H1 (cell line): ENCODE measurements at regions not wholly inside any gene's neighbourhood (a gene's known extent, or its start where the extent isn't known, plus 50 kb on each side); places are given as distances from the start of the nearest gene placed in this dataset.

Experiments
- CTCF ChIA-PET: fragments of 300-600 bp; sonication (Branson Sonifier 250); formaldehyde crosslinking; loops from one replicate; lab custom pipeline; 2021; ENCODE audit not compliant: partially characterized antibody; lab: Charles Lee
- POLR2A ChIA-PET: fragments of 300-600 bp; sonication (Branson Sonifier 250); formaldehyde crosslinking; loops from one replicate; lab custom pipeline; 2021; ENCODE audit warnings: inconsistent platforms; ENCODE audit not compliant: partially characterized antibody; lab: Charles Lee
- DNase-seq, 2 experiments: peaks; one replicate each; pipeline versions ENCODE4 v3.0.0 to v3.0.0-alpha.2; 2010 to 2022; ENCODE audit warnings: low spot score in 2 of 2, low read depth in 1 of 2, mixed read lengths in 1 of 2
- FAIRE-seq: peaks from 2 replicates; lab custom pipeline; 2011; peaks lifted over from hg19 to GRCh38; lab: Jason Lieb, UNC
- H2AFZ ChIP-seq: 2 replicates; pipeline ENCODE4 v1.8.1; 2012; ENCODE audit warnings: low read length, inconsistent platforms
- H2AK5ac ChIP-seq: 2 replicates; pipeline ENCODE4 v1.6.1; 2013; ENCODE audit warnings: low read depth, low read length
- H2BK120ac ChIP-seq: replicated peaks from 2 replicates; pipeline ENCODE3; 2013; ENCODE audit warnings: low read depth, low read length, inconsistent platforms
- H2BK12ac ChIP-seq: 2 replicates; pipeline ENCODE4 v1.6.1; 2013; ENCODE audit warnings: low read depth, low read length
- H2BK15ac ChIP-seq: 2 replicates; pipeline ENCODE4 v1.6.1; 2013; ENCODE audit warnings: low read length
- H2BK20ac ChIP-seq: 2 replicates; pipeline ENCODE4 v1.6.1; 2013; ENCODE audit warnings: low read length
- H2BK5ac ChIP-seq: 2 replicates; pipeline ENCODE4 v1.6.1; 2013; ENCODE audit warnings: low read depth, low read length
- H3K14ac ChIP-seq: 2 replicates; pipeline ENCODE4 v1.6.1; 2013; ENCODE audit warnings: inconsistent platforms; ENCODE audit not compliant: insufficient read length
- H3K18ac ChIP-seq: 2 replicates; pipeline ENCODE4 v1.6.1; 2013; ENCODE audit warnings: low read length; ENCODE audit errors: extremely low read depth
- H3K23ac ChIP-seq: 2 replicates; pipeline ENCODE4 v1.6.1; 2013; ENCODE audit warnings: inconsistent platforms; ENCODE audit not compliant: insufficient read length
- H3K23me2 ChIP-seq: 2 replicates; pipeline ENCODE4 v1.6.1; 2013; ENCODE audit warnings: low read depth, low read length
- H3K27ac ChIP-seq: 2 replicates; pipeline ENCODE4 v1.6.1; 2011; ENCODE audit warnings: low read depth, low read length, inconsistent platforms
- H3K27me3 ChIP-seq, 4 experiments: replicated peaks in 1 of 4; 1 replicate in 1 of 4; 2 replicates in 3 of 4; pipeline versions ENCODE4 v1.6.1 to v1.8.1; 2011 to 2013; ENCODE audit warnings: low read length in 3 of 4, mild to moderate bottlenecking in 3 of 4, inconsistent platforms in 2 of 4, mixed read lengths in 2 of 4, moderate library complexity in 1 of 4; ENCODE audit not compliant: control insufficient read depth in 3 of 4, insufficient read depth in 3 of 4; ENCODE audit errors: extremely low read depth in 1 of 4
- H3K36me3 ChIP-seq, 4 experiments: 2 replicates each; pipeline versions ENCODE4 v1.6.1 to v1.8.1; 2011 to 2013; ENCODE audit warnings: mild to moderate bottlenecking in 4 of 4, low read length in 3 of 4, moderate library complexity in 2 of 4, control low read depth in 1 of 4, inconsistent platforms in 1 of 4; ENCODE audit not compliant: insufficient read depth in 4 of 4, control insufficient read depth in 2 of 4
- H3K4ac ChIP-seq: replicated peaks from 2 replicates; pipeline ENCODE3; 2013; ENCODE audit warnings: low read length, low read depth, mixed read lengths, inconsistent platforms; ENCODE audit not compliant: insufficient read length
- H3K4me1 ChIP-seq, 4 experiments: replicated peaks in 1 of 4; 1 replicate in 1 of 4; 2 replicates in 3 of 4; pipeline versions ENCODE4 v1.6.1 to v1.8.1; 2011 to 2013; ENCODE audit warnings: low read length in 3 of 4, inconsistent platforms in 2 of 4, mixed read lengths in 1 of 4; ENCODE audit not compliant: insufficient read depth in 4 of 4, control insufficient read depth in 3 of 4
- H3K4me2 ChIP-seq, 2 experiments: 2 replicates each; pipeline versions ENCODE4 v1.6.1 to v1.8.1; 2011 to 2013; ENCODE audit warnings: low read depth in 2 of 2, low read length in 2 of 2, control low read depth in 1 of 2, inconsistent platforms in 1 of 2, mild to moderate bottlenecking in 1 of 2; ENCODE audit not compliant: insufficient read depth in 1 of 2
- H3K4me3 ChIP-seq, 4 experiments: fragments of 200-600, 300-600 bp in 1 of 4; sonication (generic), shearing (Covaris generic), sonication (Bioruptor Twin) in 1 of 4; 2 replicates each; pipeline versions ENCODE4 v1.5.1 to v1.8.1; 2011 to 2016; ENCODE audit warnings: low read length in 4 of 4, low read depth in 3 of 4, control low read depth in 2 of 4, inconsistent platforms in 2 of 4, mild to moderate bottlenecking in 2 of 4, mixed read lengths in 1 of 4, moderate library complexity in 1 of 4; ENCODE audit not compliant: insufficient read depth in 2 of 4; ENCODE audit errors: extremely low read depth in 1 of 4
- H3K56ac ChIP-seq: replicated peaks from 2 replicates; pipeline ENCODE3; 2013; ENCODE audit warnings: low read depth, mild to moderate bottlenecking, mixed read lengths, low read length, inconsistent platforms; ENCODE audit not compliant: insufficient read length
- H3K79me1 ChIP-seq: 2 replicates; pipeline ENCODE4 v1.6.1; 2013; ENCODE audit warnings: low read depth, low read length, control low read depth
- H3K79me2 ChIP-seq, 2 experiments: 2 replicates each; pipeline versions ENCODE4 v1.6.1 to v1.8.1; 2012 to 2013; ENCODE audit warnings: low read length in 2 of 2, mild to moderate bottlenecking in 2 of 2, inconsistent platforms in 1 of 2; ENCODE audit not compliant: insufficient read depth in 2 of 2, control insufficient read depth in 1 of 2
- H3K9ac ChIP-seq, 4 experiments: replicated peaks in 1 of 4; 1 replicate in 1 of 4; 2 replicates in 3 of 4; pipeline versions ENCODE4 v1.6.1 to v1.8.1; 2011 to 2013; ENCODE audit warnings: low read depth in 3 of 4, low read length in 3 of 4, control low read depth in 2 of 4, mild to moderate bottlenecking in 2 of 4, moderate library complexity in 2 of 4, inconsistent platforms in 1 of 4; ENCODE audit errors: extremely low read depth in 1 of 4
- H3K9me3 ChIP-seq, 2 experiments: 2 replicates each; pipeline versions ENCODE4 v1.6.1 to v1.8.1; 2012 to 2013; ENCODE audit warnings: mild to moderate bottlenecking in 2 of 2, moderate library complexity in 2 of 2, control low read depth in 1 of 2, inconsistent platforms in 1 of 2, low read depth in 1 of 2, low read length in 1 of 2, mixed read lengths in 1 of 2; ENCODE audit not compliant: insufficient read depth in 2 of 2
- H4K20me1 ChIP-seq, 2 experiments: replicated peaks in 1 of 2; 2 replicates each; pipeline versions ENCODE3 to v1.8.1; 2011 to 2013; ENCODE audit warnings: inconsistent platforms in 2 of 2, low read length in 2 of 2, mild to moderate bottlenecking in 1 of 2; ENCODE audit not compliant: insufficient read depth in 2 of 2, control insufficient read depth in 1 of 2
- H4K5ac ChIP-seq: 2 replicates; pipeline ENCODE4 v1.6.1; 2013; ENCODE audit warnings: low read length, low read depth, mixed read lengths, inconsistent platforms; ENCODE audit not compliant: insufficient read length
- H4K8ac ChIP-seq: 2 replicates; pipeline ENCODE4 v1.8.0; 2013; ENCODE audit warnings: mild to moderate bottlenecking, moderate library complexity, low read length, inconsistent platforms; ENCODE audit not compliant: insufficient read depth; ENCODE audit errors: extremely low read depth
- H4K91ac ChIP-seq: replicated peaks from 2 replicates; pipeline ENCODE3; 2013; ENCODE audit warnings: low read length, mixed read lengths, inconsistent platforms; ENCODE audit not compliant: insufficient read length
- ASH2L ChIP-seq: fragments of 200-600, 300-600 bp; sonication (generic); IDR thresholded peaks from one replicate; pipeline ENCODE4 v1.7.1; 2017; ENCODE audit warnings: low read length
- BACH1 ChIP-seq: IDR thresholded peaks from 2 replicates; pipeline ENCODE4 v1.6.1; 2012; ENCODE audit warnings: low read length, improper control_type of control experiment
- BRCA1 ChIP-seq: IDR thresholded peaks from 2 replicates; pipeline ENCODE4 v1.6.1; 2012; ENCODE audit warnings: low read depth, low read length, improper control_type of control experiment
- CHD1 ChIP-seq: IDR thresholded peaks from 2 replicates; pipeline ENCODE4 v1.6.1; 2012; ENCODE audit warnings: low read depth, low read length, improper control_type of control experiment
- FOSL1 ChIP-seq: IDR thresholded peaks from 2 replicates; pipeline ENCODE4 v1.6.1; 2011; ENCODE audit warnings: mild to moderate bottlenecking, low read depth, low read length, moderate library complexity; ENCODE audit not compliant: insufficient read depth
- JUN ChIP-seq: IDR thresholded peaks from 2 replicates; pipeline ENCODE4 v1.6.1; 2011; ENCODE audit warnings: low read depth, mild to moderate bottlenecking, improper control_type of control experiment, low read length
- PHF8 ChIP-seq: fragments of 200-600 bp; sonication (generic); conservative IDR thresholded peaks from 2 replicates; pipeline ENCODE4 v1.7.1; 2012; ENCODE audit warnings: low read depth, mild to moderate bottlenecking, inconsistent platforms, low read length, moderate library complexity
- SAP30 ChIP-seq: fragments of 300-600 bp; sonication (generic); IDR thresholded peaks from 2 replicates; pipeline ENCODE4 v1.7.1; 2012; ENCODE audit warnings: low read length, moderate library complexity, mild to moderate bottlenecking, inconsistent platforms; ENCODE audit not compliant: insufficient read depth, insufficient replicate concordance
- SIN3A ChIP-seq, 2 experiments: IDR thresholded peaks in 1 of 2; conservative IDR thresholded peaks in 1 of 2; 2 replicates each; pipeline ENCODE4 v1.6.1; 2011 to 2012; ENCODE audit warnings: low read length in 2 of 2, improper control_type of control experiment in 1 of 2, low read depth in 1 of 2, mild to moderate bottlenecking in 1 of 2
- SP1 ChIP-seq: IDR thresholded peaks from 2 replicates; pipeline ENCODE4 v1.6.1; 2011; ENCODE audit warnings: low read depth, low read length
- SP2 ChIP-seq: IDR thresholded peaks from 2 replicates; pipeline ENCODE4 v1.6.1; 2012; ENCODE audit warnings: mild to moderate bottlenecking, low read length, inconsistent platforms
- TCF12 ChIP-seq: IDR thresholded peaks from 2 replicates; pipeline ENCODE4 v1.6.1; 2011; ENCODE audit warnings: low read depth, mild to moderate bottlenecking, low read length
- YY1 ChIP-seq: IDR thresholded peaks from 2 replicates; pipeline ENCODE4 v1.6.1; 2011; ENCODE audit warnings: low read depth, mild to moderate bottlenecking, low read length
- ZNF274 ChIP-seq: IDR thresholded peaks from 2 replicates; pipeline ENCODE4 v1.7.0; 2012; ENCODE audit warnings: low read length, borderline replicate concordance; ENCODE audit errors: extremely low read depth
- WGBS, 2 experiments: shearing (Covaris generic) in 1 of 2; methylation state at CpG; one replicate each; pipeline versions ENCODE4 v1.1.6 to v1.1.7; 2013 to 2015; ENCODE audit warnings: low lambda C conversion rate in 2 of 2, mixed read lengths in 2 of 2, inconsistent platforms in 1 of 2, low coverage in 1 of 2, missing lambda C conversion rate in 1 of 2; ENCODE audit not compliant: insufficient replicate concordance in 2 of 2, insufficient coverage in 1 of 2, insufficient read length in 1 of 2; ENCODE audit errors: extremely low coverage in 1 of 2, missing lambda C conversion rate in 1 of 2; 5-methylcytosine and 5-hydroxymethylcytosine counted together

DNA sequence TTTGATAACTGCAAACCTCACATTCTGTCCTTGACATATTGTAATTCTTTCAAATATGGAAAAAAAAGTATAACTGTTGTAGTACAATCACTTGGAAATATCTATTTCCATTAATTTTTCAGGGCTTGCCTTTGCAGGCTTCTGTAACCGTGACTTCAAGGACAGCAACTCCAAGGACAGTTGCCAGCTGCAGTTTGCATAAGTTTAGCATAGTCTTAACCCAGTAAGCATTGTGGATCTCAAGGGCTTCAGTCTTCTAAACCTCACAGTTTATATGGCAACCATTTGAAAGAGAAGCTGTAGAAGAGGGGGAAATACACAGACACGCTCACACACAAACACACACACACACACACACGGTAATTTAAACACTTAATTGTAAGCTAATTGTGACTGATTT, 112.8 kb upstream of the GPR149 start:
- no peaks in the 10 kb centered on the region for H3K79me1 ChIP-seq
- no peak overlapping the region for H4K5ac ChIP-seq
- H2AK5ac ChIP-seq, result no peak overlapping the region
- no peak overlapping the region for H3K4me2 ChIP-seq
- H3K18ac ChIP-seq, result no peak overlapping the region
- DNase-seq (no peak), FAIRE-seq (no peak)
- no peak for TF ChIP-seq CHD1
- TF ChIP-seq YY1, result no peak
- no peak for TF ChIP-seq BRCA1
- TF ChIP-seq ASH2L, result no peak
- no peak for TF ChIP-seq FOSL1
- TF ChIP-seq JUN, result no peak
- TF ChIP-seq SP2, result no peak
- no peak for TF ChIP-seq SIN3A (conservative IDR thresholded peaks at IDR 0.05 in 1 of 2, IDR thresholded peaks at IDR 0.05 in 1 of 2; ENCODE audit: low read depth in 1 of 2, low read length in 2 of 2)
- TF ChIP-seq PHF8, result no peak
- no peak for TF ChIP-seq BACH1
- TF ChIP-seq SAP30, result no peak
- no peak for TF ChIP-seq TCF12
- no peak for TF ChIP-seq ZNF274
- TF ChIP-seq SP1, result no peak
- no peak overlapping the region for H3K9ac ChIP-seq
- no peaks in the 10 kb centered on the region for H3K79me2 ChIP-seq
- no peaks in the 10 kb centered on the region for H3K4me1 ChIP-seq
- H3K4ac ChIP-seq, result no peak overlapping the region
- no peaks in the 10 kb centered on the region for H3K36me3 ChIP-seq
- no peak overlapping the region for H3K27ac ChIP-seq
- no peak overlapping the region for H3K14ac ChIP-seq
- H3K9me3 ChIP-seq, result no peaks in the 10 kb centered on the region
- no peak overlapping the region for H4K91ac ChIP-seq
- CTCF ChIA-PET, result interaction anchor here (0.5 kb wide), 1 partner anchor 900 kb away, joined by 3 read pairs; no protein-coding TSS in a partner anchor
- no peak overlapping the region for H4K8ac ChIP-seq
- H3K23ac ChIP-seq, result no peak overlapping the region
- no peak overlapping the region for H3K4me3 ChIP-seq
- H3K56ac ChIP-seq, result no peak overlapping the region
- 88% methylated on average over 3 of the region's 3 CpGs; no CpG with 5 or more reads in 1 of the 2 experiments for WGBS, 2 experiments
- H2BK15ac ChIP-seq, result no peak overlapping the region
- H2AFZ ChIP-seq, result peak overlapping the region; percentile 77; the same call in 1 of the 2 replicates
- H2BK20ac ChIP-seq, result no peak overlapping the region
- no peaks in the 10 kb centered on the region for H3K27me3 ChIP-seq
- POLR2A ChIA-PET, result no interaction called here
- H2BK5ac ChIP-seq, result no peak overlapping the region
- H3K23me2 ChIP-seq, result no peaks in the 10 kb centered on the region; the same call in 1 of the 2 replicates
- H2BK12ac ChIP-seq, result no peak overlapping the region
- no peaks in the 10 kb centered on the region for H4K20me1 ChIP-seq
- no peak overlapping the region for H2BK120ac ChIP-seq
